Muscle layer of colon (tissue), 2 donors: ENCODE measurements at regions not wholly inside any gene's neighbourhood (a gene's known extent, or its start where the extent isn't known, plus 50 kb on each side); places are given as distances from the start of the nearest gene placed in this dataset.

Experiments used
- H3K27ac ChIP-seq: one replicate; pipeline ENCODE4 v1.7.0; 2013; ENCODE audit warnings: low read depth, mild to moderate bottlenecking, low read length, moderate library complexity
- H3K27me3 ChIP-seq, 2 donors: one replicate each; pipeline ENCODE4 v1.7.0; 2013; ENCODE audit warnings: low read length in 2 of 2, mild to moderate bottlenecking in 2 of 2; ENCODE audit not compliant: insufficient read depth in 2 of 2, control insufficient read depth in 1 of 2
- H3K36me3 ChIP-seq: one replicate; pipeline ENCODE4 v1.7.0; 2013; ENCODE audit warnings: mild to moderate bottlenecking, low read length; ENCODE audit not compliant: insufficient read depth
- H3K4me1 ChIP-seq: one replicate; pipeline ENCODE4 v1.7.0; 2013; ENCODE audit warnings: mild to moderate bottlenecking, low read length; ENCODE audit not compliant: insufficient read depth
- H3K4me3 ChIP-seq, 2 donors: one replicate each; pipeline ENCODE4 v1.7.0; 2013; ENCODE audit warnings: low read length in 2 of 2, low read depth in 1 of 2, mild to moderate bottlenecking in 1 of 2, moderate library complexity in 1 of 2
- H3K9ac ChIP-seq: one replicate; pipeline ENCODE4 v1.7.0; 2013; ENCODE audit warnings: low read length
- H3K9me3 ChIP-seq: one replicate; pipeline ENCODE4 v1.7.0; 2013; ENCODE audit warnings: mild to moderate bottlenecking, low read length
- donor health status: abdominal sarcoma.
- donor health status: Adenocarcinoma of cecum.

- H3K9me3 ChIP-seq, result no peaks in the 10 kb centered on the region
- H3K9ac ChIP-seq, result peak overlapping the region; percentile 54
- H3K36me3 ChIP-seq, result no peaks in the 10 kb centered on the region
- H3K4me3 ChIP-seq, result peak overlapping the region; percentile 65
- H3K4me1 ChIP-seq, result peaks cover 7% of the 10 kb centered on the region
- peak overlapping the region; percentile 78 for H3K27ac ChIP-seq
- no peaks in the 10 kb centered on the region for H3K27me3 ChIP-seq
Measured at GRCh38 chr5:77851176-77852067, 75.3 kb upstream of the TBCA start.

GRCh38 chr5:77850536-77851175 lies 74.5 kb upstream of the TBCA start:
- H3K27ac ChIP-seq, result peak overlapping the region; percentile 78
- H3K4me1 ChIP-seq, result peaks cover 7% of the 10 kb centered on the region
- no peaks in the 10 kb centered on the region for H3K36me3 ChIP-seq
- H3K27me3 ChIP-seq, result no peaks in the 10 kb centered on the region
- H3K9me3 ChIP-seq, result no peaks in the 10 kb centered on the region
- H3K4me3 ChIP-seq, result peak overlapping the region; percentile 65
- H3K9ac ChIP-seq, result peak overlapping the region; percentile 54

GRCh38 chr5:77849308-77849900 lies 73.3 kb upstream of the TBCA start:
- Histone ChIP-seq H3K27me3 (no peaks in the 10 kb centered on the region), H3K4me1 (peaks cover 7% of the 10 kb centered on the region), H3K9ac (no peak overlapping the region), H3K27ac (no peak overlapping the region), H3K4me3 (no peak overlapping the region), H3K36me3 (no peaks in the 10 kb centered on the region), H3K9me3 (no peaks in the 10 kb centered on the region)

GRCh38 chr5:77847814-77848290 lies 71.7 kb upstream of the TBCA start:
- Histone ChIP-seq H3K27me3 (no peaks in the 10 kb centered on the region), H3K4me1 (peaks cover under 1% of the 10 kb centered on the region), H3K27ac (no peak overlapping the region), H3K36me3 (no peaks in the 10 kb centered on the region), H3K9ac (no peak overlapping the region), H3K9me3 (no peaks in the 10 kb centered on the region), H3K4me3 (no peak overlapping the region)

- Histone ChIP-seq H3K36me3 (no peaks in the 10 kb centered on the region), H3K27me3 (no peaks in the 10 kb centered on the region), H3K9me3 (no peaks in the 10 kb centered on the region), H3K27ac (no peak overlapping the region), H3K9ac (no peak overlapping the region), H3K4me1 (no peaks in the 10 kb centered on the region), H3K4me3 (no peak overlapping the region)
Measured at GRCh38 chr5:77847129-77847460, 71.0 kb upstream of the TBCA start.

GRCh38 chr5:77846422-77847128 lies 70.4 kb upstream of the TBCA start:
- H3K27me3 ChIP-seq, result no peaks in the 10 kb centered on the region
- no peak overlapping the region for H3K27ac ChIP-seq

GRCh38 chr5:77845324-77845646 lies 69.1 kb upstream of the TBCA start:
- H3K27ac ChIP-seq, result no peak overlapping the region
- no peaks in the 10 kb centered on the region for H3K4me1 ChIP-seq
- H3K4me3 ChIP-seq, result peak overlapping the region; percentile 52 to 61
- no peaks in the 10 kb centered on the region for H3K9me3 ChIP-seq
- H3K36me3 ChIP-seq, result no peaks in the 10 kb centered on the region
- no peaks in the 10 kb centered on the region for H3K27me3 ChIP-seq
- no peak overlapping the region for H3K9ac ChIP-seq

More at GRCh38 chr5:77846422-77847128, 70.4 kb upstream of the TBCA start:
- Histone ChIP-seq H3K9me3 (no peaks in the 10 kb centered on the region), H3K4me3 (no peak overlapping the region), H3K9ac (no peak overlapping the region), H3K4me1 (no peaks in the 10 kb centered on the region), H3K36me3 (no peaks in the 10 kb centered on the region)

GRCh38 chr5:77844623-77845323 lies 68.6 kb upstream of the TBCA start:
- Histone ChIP-seq H3K9ac (peak overlapping the region; percentile 14), H3K36me3 (no peaks in the 10 kb centered on the region), H3K27ac (peak overlapping the region; percentile 49), H3K9me3 (no peaks in the 10 kb centered on the region), H3K27me3 (no peaks in the 10 kb centered on the region), H3K4me3 (peak overlapping the region; percentile 52 to 61), H3K4me1 (no peaks in the 10 kb centered on the region)

- Histone ChIP-seq H3K9ac (peak overlapping the region; percentile 14), H3K9me3 (no peaks in the 10 kb centered on the region), H3K27me3 (no peaks in the 10 kb centered on the region), H3K27ac (peak overlapping the region; percentile 49), H3K36me3 (no peaks in the 10 kb centered on the region), H3K4me3 (peak overlapping the region; percentile 52 to 61), H3K4me1 (no peaks in the 10 kb centered on the region)
Measured at GRCh38 chr5:77844373-77844622, 68.2 kb upstream of the TBCA start.

- Histone ChIP-seq H3K9ac (peak overlapping the region; percentile 14), H3K36me3 (no peaks in the 10 kb centered on the region), H3K4me3 (peak overlapping the region; percentile 52 to 61), H3K27ac (no peak overlapping the region), H3K4me1 (no peaks in the 10 kb centered on the region), H3K9me3 (no peaks in the 10 kb centered on the region), H3K27me3 (no peaks in the 10 kb centered on the region)
Measured at GRCh38 chr5:77843570-77844372, 67.6 kb upstream of the TBCA start.
